DOHH2 (cell line): ENCODE measurements at regions not wholly inside any gene's neighbourhood (a gene's known extent, or its start where the extent isn't known, plus 50 kb on each side); places are given as distances from the start of the nearest gene placed in this dataset.

Experiments
- EZH2phosphoT487 ChIP-seq: fragments of 200-600 bp; sonication (generic); IDR thresholded peaks from 2 replicates; pipeline ENCODE4 v1.6.1; 2017; ENCODE audit warnings: borderline replicate concordance, mild to moderate bottlenecking, antibody characterized with exemption, low read length, moderate library complexity, mixed read lengths
- TF ChIP-seq, protein P1 (sequence below): fragments of 200-600 bp; sonication (generic); IDR thresholded peaks from one replicate; pipeline ENCODE4 v1.5.1; 2014; ENCODE audit warnings: antibody characterized with exemption, mild to moderate bottlenecking, low read depth, low read length; ENCODE audit not compliant: poor library complexity, severe bottlenecking

- TF ChIP-seq, protein P1, sequence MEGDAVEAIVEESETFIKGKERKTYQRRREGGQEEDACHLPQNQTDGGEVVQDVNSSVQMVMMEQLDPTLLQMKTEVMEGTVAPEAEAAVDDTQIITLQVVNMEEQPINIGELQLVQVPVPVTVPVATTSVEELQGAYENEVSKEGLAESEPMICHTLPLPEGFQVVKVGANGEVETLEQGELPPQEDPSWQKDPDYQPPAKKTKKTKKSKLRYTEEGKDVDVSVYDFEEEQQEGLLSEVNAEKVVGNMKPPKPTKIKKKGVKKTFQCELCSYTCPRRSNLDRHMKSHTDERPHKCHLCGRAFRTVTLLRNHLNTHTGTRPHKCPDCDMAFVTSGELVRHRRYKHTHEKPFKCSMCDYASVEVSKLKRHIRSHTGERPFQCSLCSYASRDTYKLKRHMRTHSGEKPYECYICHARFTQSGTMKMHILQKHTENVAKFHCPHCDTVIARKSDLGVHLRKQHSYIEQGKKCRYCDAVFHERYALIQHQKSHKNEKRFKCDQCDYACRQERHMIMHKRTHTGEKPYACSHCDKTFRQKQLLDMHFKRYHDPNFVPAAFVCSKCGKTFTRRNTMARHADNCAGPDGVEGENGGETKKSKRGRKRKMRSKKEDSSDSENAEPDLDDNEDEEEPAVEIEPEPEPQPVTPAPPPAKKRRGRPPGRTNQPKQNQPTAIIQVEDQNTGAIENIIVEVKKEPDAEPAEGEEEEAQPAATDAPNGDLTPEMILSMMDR = no peak
- TF ChIP-seq EZH2phosphoT487 = no peak
These were observed 372.1 kb upstream of the CCDC196 start for GRCh38 chr14:66114071-66114470.
